Vagina (tissue), 2 donors: ENCODE measurements at regions not wholly inside any gene's neighbourhood (a gene's known extent, or its start where the extent isn't known, plus 50 kb on each side); places are given as distances from the start of the nearest gene placed in this dataset.

Experiments
- POLR2A ChIP-seq, 2 donors: fragments of 450-650 bp; IDR thresholded peaks; one replicate each; pipeline ENCODE4 v1.6.1; 2017; ENCODE audit warnings: antibody characterized with exemption in 2 of 2, mild to moderate bottlenecking in 2 of 2, moderate library complexity in 2 of 2
- POLR2AphosphoS5 ChIP-seq, 2 donors: sonication (generic); formaldehyde crosslinking; IDR thresholded peaks; one replicate each; pipeline ENCODE4 v1.9.0; 2017; ENCODE audit warnings: antibody characterized with exemption in 2 of 2, mild to moderate bottlenecking in 2 of 2, low read depth in 1 of 2; ENCODE audit not compliant: insufficient read depth in 1 of 2
- TF ChIP-seq, protein P1 (sequence below), 3 experiments: fragments of 450-650 bp in 2 of 3; fragments of 200-600 bp in 1 of 3; sonication (generic) in 1 of 3; IDR thresholded peaks; one replicate each; pipeline ENCODE4 v1.5.1; 2017 to 2019; ENCODE audit warnings: antibody characterized with exemption in 3 of 3, mild to moderate bottlenecking in 2 of 3, moderate library complexity in 2 of 3

DNA sequence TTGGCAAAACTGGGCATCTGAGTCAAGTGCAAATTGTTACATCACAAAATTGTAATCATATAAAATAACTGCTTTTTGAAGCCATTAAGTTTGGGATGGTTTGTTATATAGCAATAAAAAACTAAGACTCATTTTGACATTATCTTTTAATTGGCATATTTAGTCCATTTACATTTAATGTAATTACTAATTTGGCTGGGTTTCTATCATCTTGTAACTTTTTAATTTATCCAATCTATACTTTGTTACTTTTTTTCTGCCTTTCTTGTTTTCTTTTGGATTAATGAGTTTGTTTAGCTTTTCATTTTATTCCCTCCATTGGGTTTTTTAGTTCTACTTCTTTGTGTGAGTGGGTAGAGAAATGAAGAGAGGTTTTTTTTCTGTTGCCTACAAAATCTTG lies 76.3 kb downstream of the DRAM2 start:
- TF ChIP-seq POLR2A (IDR thresholded peaks at IDR 0.05) = no peak
- TF ChIP-seq, protein P1, sequence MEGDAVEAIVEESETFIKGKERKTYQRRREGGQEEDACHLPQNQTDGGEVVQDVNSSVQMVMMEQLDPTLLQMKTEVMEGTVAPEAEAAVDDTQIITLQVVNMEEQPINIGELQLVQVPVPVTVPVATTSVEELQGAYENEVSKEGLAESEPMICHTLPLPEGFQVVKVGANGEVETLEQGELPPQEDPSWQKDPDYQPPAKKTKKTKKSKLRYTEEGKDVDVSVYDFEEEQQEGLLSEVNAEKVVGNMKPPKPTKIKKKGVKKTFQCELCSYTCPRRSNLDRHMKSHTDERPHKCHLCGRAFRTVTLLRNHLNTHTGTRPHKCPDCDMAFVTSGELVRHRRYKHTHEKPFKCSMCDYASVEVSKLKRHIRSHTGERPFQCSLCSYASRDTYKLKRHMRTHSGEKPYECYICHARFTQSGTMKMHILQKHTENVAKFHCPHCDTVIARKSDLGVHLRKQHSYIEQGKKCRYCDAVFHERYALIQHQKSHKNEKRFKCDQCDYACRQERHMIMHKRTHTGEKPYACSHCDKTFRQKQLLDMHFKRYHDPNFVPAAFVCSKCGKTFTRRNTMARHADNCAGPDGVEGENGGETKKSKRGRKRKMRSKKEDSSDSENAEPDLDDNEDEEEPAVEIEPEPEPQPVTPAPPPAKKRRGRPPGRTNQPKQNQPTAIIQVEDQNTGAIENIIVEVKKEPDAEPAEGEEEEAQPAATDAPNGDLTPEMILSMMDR (IDR thresholded peaks at IDR 0.05) = no peak
- no peak for TF ChIP-seq POLR2AphosphoS5 (IDR thresholded peaks at IDR 0.05; ENCODE audit: insufficient read depth in 1 of 2, low read depth in 1 of 2)
